ENCODE measurements at regions not wholly inside any gene's neighbourhood (a gene's known extent, or its start where the extent isn't known, plus 50 kb on each side); places are given as distances from the start of the nearest gene placed in this dataset.

- no peak for DNase-seq (ENCODE audit: low read depth in 1 of 2, low spot score in 1 of 2)
- H3K4me1 ChIP-seq, result no peaks in the 10 kb centered on the region
- no peak for FAIRE-seq
- no peak for ATAC-seq
- TF ChIP-seq JUNB (IDR thresholded peaks at IDR 0.05), result no peak
- TF ChIP-seq ESRRA (IDR thresholded peaks at IDR 0.05; ENCODE audit: borderline replicate concordance, low read length), result no peak
- no peak for TF ChIP-seq CHD4 (IDR thresholded peaks at IDR 0.05; ENCODE audit: borderline replicate concordance)
- TF ChIP-seq TP53 (CRISPR knock-in tag; IDR thresholded peaks at IDR 0.05), result no peak
- TF ChIP-seq ZC3H11A (IDR thresholded peaks at IDR 0.05), result no peak
- no peak for TF ChIP-seq CBX2 (IDR thresholded peaks at IDR 0.05; ENCODE audit: borderline replicate concordance, low read depth)
- no peak for TF ChIP-seq BHLHE40 (IDR thresholded peaks at IDR 0.05; ENCODE audit: low read depth, low read length)
- TF ChIP-seq ZFP36 (IDR thresholded peaks at IDR 0.05; ENCODE audit: borderline replicate concordance, partially characterized antibody), result no peak
- TF ChIP-seq JUN (IDR thresholded peaks at IDR 0.05), result no peak
- no peak for TF ChIP-seq ZSCAN20 (CRISPR knock-in tag; IDR thresholded peaks at IDR 0.05)
- TF ChIP-seq HES2 (IDR thresholded peaks at IDR 0.05), result no peak
- TF ChIP-seq REST (IDR thresholded peaks at IDR 0.05), result no peak
- TF ChIP-seq PBX3 (IDR thresholded peaks at IDR 0.05), result no peak
- no peak for TF ChIP-seq E2F6 (IDR thresholded peaks at IDR 0.05; ENCODE audit: borderline replicate concordance, low read depth)
- TF ChIP-seq RARB (CRISPR knock-in tag; IDR thresholded peaks at IDR 0.05), result no peak
- no peak for TF ChIP-seq HEYL (CRISPR knock-in tag; IDR thresholded peaks at IDR 0.05)
- no peak overlapping the region for H3K4me3 ChIP-seq
- WGBS (ENCODE audit: missing lambda C conversion rate), result 0% methylated on average over 3 of the region's 3 CpGs
- no peak overlapping the region for H3K4me2 ChIP-seq
- no peak overlapping the region for H3K27ac ChIP-seq
- ChIA-PET CTCF (no interaction called here), POLR2A (no interaction called here)
- no peaks in the 10 kb centered on the region for H3K9me3 ChIP-seq
Observed at GRCh38 chr6:62338477-62338876, 52.5 kb upstream of the KHDRBS2 start.

Small RNA genes in the stretch of these regions (small RNA-seq; reads per million reads assigned to genes)
- 0 reads per million in 6 experiments for gene AL355375.2
